CD4-positive, alpha-beta T cell treated with Interleukin-1 beta for 1 hour (primary cell): ENCODE measurements at regions not wholly inside any gene's neighbourhood (a gene's known extent, or its start where the extent isn't known, plus 50 kb on each side); places are given as distances from the start of the nearest gene placed in this dataset.

ENCODE experiments used
- DNase-seq, 2 donors: peaks; one replicate each; pipeline ENCODE4 v3.0.0-alpha.2; 2020 to 2022

- DNase-seq = no peak
Measured at GRCh38 chr3:135490219-135490915, 475.2 kb upstream of the PPP2R3A start.

DNA sequence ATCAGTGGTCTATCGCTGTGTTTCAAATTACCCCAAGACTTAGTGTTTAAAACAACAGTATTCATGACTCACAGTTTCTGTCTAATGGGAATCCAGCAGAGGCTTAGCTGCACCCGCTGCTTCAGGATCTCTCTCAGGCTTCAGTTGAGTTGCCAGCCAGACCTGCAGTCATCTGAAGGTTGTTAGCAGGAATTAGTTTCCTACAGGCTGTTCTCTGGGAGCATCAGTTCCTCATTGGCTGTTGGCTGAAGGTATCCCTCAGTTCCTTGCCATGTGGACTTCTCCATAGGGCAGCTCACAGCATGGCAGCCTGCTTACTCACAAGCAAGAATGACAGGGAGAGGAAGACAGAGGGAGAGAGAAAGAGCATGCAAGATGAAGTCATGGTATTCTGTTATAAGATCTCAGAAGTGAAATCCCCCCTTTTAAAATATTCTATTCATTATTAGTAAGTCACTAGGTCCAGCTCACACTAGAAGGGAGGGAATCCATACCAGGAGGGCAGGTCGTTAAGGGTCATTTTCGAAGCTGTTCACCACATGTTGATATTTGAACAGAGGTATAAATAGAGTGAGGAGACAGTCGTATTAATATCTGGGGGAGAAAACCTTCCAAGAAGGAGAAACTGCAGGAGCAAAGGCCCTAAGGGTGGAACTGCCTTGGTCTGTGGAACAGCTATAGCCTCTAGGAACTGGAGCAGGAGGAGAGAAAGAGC, 473.9 kb upstream of the PPP2R3A start:
- no peak for DNase-seq

- DNase-seq = no peak
Measured at GRCh38 chr3:135495891-135496290, 469.6 kb upstream of the PPP2R3A start.

- no peak for DNase-seq
Measured at GRCh38 chr3:135497979-135498378, 467.5 kb upstream of the PPP2R3A start.

DNA sequence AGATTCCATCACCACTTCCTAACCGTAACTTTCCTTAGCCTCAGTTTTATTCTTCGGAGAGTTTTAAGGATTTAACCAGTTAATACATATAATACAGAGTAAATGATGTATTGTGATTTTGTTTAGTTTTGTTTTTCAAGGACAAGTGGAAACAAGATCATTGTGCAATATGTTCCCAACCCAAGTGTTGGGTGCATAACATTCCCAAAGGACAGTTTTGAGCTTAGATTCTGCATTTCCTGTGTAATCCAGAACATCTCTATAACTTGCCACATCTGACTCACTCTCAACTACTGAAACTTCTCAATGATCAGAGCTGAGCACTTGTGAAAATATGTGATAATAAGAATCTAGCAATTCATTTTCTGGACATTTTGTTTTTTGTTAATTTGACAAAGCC, 466.1 kb upstream of the PPP2R3A start:
- DNase-seq = no peak

- no peak for DNase-seq
Measured at GRCh38 chr3:135500034-135500433, 465.5 kb upstream of the PPP2R3A start.

DNA sequence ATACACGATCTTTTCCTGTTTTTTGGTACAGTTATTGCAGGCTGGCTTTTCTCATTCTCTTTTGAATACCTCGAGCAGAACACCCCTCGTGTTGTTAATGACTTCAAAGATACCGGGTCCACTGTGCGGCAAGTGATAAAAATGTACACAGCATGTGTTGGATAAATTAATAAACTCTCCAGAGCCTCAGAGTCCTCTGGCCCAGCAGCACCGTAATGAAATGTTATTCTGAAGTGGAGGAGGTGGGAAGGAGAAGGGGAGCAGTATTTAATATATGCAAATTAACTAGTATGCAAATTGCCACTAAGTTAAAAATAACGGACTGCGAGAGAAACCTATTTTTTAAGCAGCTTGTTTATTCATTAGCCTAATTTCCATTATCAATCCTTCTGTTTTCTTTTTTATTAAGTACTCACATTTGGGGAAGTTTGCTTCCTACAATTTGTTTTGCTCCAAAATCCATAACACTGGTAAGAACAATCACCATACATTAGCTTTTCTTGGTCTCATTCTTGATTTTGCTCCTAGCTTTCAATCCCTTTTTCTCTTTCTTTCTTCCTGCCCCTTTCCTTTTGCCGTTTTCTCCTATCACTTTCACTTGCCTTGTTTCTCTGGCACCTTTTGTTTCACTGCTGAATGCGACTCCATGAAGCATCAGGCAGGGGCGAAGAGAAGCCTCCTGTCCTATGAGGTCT, 462.3 kb upstream of the PPP2R3A start:
- DNase-seq = no peak

- DNase-seq = no peak
Measured at GRCh38 chr3:135503760-135504686, 461.5 kb upstream of the PPP2R3A start.

GRCh38 chr3:135513106-135514059, 452.1 kb upstream of the PPP2R3A start:
- no peak for DNase-seq

DNA sequence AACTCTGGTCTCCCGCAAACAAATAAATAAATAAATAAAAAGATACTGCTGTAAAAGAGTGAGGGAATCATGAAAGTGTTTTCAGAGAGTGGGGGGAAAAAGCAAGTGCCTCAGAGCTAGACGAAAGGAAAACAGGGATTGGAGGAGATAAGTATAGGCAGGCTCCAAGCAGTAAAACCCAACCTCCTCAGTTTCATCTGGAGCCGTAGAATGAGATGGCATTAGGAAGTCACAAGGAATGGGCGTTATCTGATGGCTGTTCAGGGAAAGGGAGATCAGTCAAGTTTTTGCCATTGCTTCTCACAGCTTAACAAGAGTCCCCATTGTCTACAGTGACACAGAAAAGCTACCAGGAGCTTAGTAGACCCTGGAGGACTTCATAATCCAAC, 451.5 kb upstream of the PPP2R3A start:
- DNase-seq = no peak

- no peak for DNase-seq
Measured at GRCh38 chr3:135516143-135516542, 449.4 kb upstream of the PPP2R3A start.

DNA sequence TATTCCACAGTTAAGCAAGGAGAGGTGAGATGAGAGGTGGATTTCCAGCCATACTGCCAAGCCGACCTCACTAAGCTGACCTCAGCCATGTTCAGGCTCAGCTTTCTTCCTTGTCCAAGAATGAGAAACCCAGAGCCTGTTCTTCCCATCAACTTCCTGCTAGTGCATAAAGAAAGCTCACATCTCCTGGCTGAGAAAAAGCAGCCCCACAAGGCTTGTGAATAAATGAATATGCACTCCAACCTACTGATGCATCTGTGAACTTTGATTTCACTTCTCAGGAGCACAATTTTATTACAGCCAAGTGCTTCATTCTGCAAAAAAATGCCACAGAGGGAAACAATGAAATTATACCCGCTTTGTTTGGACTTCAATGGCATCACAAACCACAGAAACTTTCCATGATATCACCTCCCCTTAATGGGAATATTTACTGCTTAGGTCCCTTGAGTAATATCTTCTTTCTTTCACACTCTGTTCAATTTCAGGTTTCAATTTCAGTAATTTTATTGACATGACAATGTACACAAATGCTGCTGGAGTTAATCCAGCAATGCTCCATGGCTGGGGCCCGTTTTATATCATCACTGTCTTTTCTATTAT, 437.0 kb upstream of the PPP2R3A start:
- no peak for DNase-seq

- DNase-seq = no peak
Measured at GRCh38 chr3:135532021-135532420, 433.5 kb upstream of the PPP2R3A start.

DNA sequence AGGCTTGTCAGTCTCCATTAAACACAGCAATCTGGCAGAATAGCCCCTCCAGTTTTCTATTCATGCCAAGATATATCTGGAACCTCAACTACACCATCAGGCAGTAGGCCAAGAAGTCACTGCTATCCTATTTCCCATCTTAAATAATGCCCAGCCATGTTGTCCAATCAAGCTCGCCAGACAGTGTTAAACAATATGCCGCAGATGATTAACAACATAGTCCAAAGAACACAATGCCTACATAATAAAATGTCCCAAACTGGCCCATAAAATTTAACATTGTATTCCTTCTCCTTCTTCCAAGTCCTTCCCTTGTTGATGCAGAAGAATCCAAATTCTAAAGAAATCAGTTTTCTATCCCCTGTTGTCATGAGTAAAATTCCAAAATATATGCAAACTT, 427.4 kb upstream of the PPP2R3A start:
- DNase-seq = no peak

DNA sequence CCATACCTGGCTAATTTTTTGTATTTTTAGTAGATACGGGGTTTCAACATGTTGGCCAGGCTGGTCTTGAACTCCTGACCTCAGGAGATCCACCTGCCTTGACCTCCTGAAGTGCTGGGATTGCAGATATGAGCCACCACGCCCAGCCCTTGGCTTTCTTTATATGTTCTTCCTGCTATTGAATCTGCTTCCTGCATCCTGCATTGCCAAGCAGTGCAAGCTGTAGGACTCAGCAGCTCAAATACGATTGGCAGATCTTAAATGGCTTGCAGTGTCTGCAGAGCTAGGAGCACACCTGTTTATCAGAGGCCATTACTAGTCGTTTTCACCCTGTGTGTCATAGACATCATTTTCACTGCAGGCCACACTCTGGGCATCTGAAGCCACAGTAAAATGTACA, 426.2 kb upstream of the PPP2R3A start:
- DNase-seq = no peak

- no peak for DNase-seq
Measured at GRCh38 chr3:135539854-135540253, 425.7 kb upstream of the PPP2R3A start.

- no peak for DNase-seq
Measured at GRCh38 chr3:135549928-135550494, 415.5 kb upstream of the PPP2R3A start.

GRCh38 chr3:135556174-135556573, 409.4 kb upstream of the PPP2R3A start:
- no peak for DNase-seq

DNA sequence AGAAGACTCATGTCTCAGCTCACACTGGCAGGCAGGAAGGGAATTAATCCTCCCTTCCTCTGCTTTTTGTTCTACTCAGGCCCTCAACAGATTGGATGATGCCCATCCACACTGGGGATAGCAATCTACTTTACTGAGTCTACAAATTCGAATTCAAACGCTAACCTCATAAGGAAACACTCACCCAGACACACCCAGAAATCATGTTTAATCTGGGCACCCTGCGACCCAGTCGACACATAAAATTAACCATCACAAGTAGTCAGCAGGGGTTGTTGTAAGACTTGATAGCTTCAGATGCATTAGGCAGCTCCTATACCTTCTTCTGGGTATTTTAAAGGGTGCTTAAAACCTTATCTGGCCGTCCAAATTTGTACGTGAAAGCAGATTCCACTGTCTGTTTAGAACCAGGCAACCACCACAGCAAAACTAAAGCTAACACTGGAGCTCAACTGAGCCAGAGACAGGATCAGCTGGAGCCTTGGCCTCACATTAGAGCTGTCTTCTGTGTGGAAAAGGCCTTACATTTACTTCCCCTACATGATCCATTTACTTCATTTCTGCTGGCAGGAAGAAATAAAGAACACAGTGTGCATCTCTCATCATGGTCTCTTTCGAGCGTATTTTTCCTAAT, 407.3 kb upstream of the PPP2R3A start:
- no peak for DNase-seq

DNA sequence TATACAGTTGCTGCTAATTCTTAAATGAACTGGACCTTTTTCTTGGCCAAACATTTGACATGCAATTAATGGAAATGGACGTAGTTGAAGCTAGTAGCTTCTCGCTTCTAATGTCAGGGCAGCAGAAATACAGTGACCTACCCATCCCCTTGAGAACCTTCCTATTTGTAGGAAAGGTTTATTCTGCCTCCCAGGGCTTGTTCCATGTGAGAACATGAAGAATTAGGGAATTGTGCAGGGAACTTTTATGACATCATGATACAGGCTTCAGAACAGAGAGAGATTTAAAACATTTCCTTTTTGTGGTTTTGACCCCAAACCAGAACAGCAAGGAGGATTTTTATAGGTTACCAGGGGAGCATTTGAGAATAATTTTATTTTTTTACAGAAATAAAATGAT, 406.6 kb upstream of the PPP2R3A start:
- DNase-seq = no peak
